Fibroblast of lung (primary cell): ENCODE measurements at regions not wholly inside any gene's neighbourhood (a gene's known extent, or its start where the extent isn't known, plus 50 kb on each side); places are given as distances from the start of the nearest gene placed in this dataset.
"Not testable (repeated sequence)": the region's sequence is repeated elsewhere in the genome, so short reads cannot be mapped to it uniquely, and the experiment has no call there.

Source experiments
- DNase-seq, 2 donors: peaks; one replicate each; pipeline versions ENCODE4 v3.0.0 to v3.0.0-alpha.2; 2010; ENCODE audit warnings: low read depth in 2 of 2
- H2AFZ ChIP-seq: 2 replicates; pipeline ENCODE4 v1.5.1; 2012; ENCODE audit warnings: low read length, control low read depth, inconsistent platforms
- H3K27ac ChIP-seq: 2 replicates; pipeline ENCODE4 v1.5.1; 2011; ENCODE audit warnings: low read length, control low read depth; ENCODE audit not compliant: insufficient read depth
- H3K27me3 ChIP-seq: 2 replicates; pipeline ENCODE4 v1.5.1; 2011; ENCODE audit warnings: mild to moderate bottlenecking, low read length; ENCODE audit not compliant: control insufficient read depth, insufficient read depth
- H3K36me3 ChIP-seq: 2 replicates; pipeline ENCODE4 v1.5.1; 2011; ENCODE audit warnings: low read length; ENCODE audit not compliant: control insufficient read depth, insufficient read depth
- H3K4me1 ChIP-seq: 2 replicates; pipeline ENCODE4 v1.5.1; 2011; ENCODE audit warnings: low read length; ENCODE audit not compliant: control insufficient read depth, insufficient read depth; ENCODE audit errors: extremely low read depth
- H3K4me2 ChIP-seq: 2 replicates; pipeline ENCODE4 v1.5.1; 2011; ENCODE audit warnings: low read length, control low read depth; ENCODE audit not compliant: insufficient read depth; ENCODE audit errors: extremely low read depth
- H3K4me3 ChIP-seq, 4 experiments: fragments of 200-600 bp in 1 of 4; sonication (generic) in 1 of 4; replicated peaks in 1 of 4; 2 replicates each; pipeline ENCODE4 v1.5.1; 2011 to 2016; ENCODE audit warnings: low read length in 4 of 4, low read depth in 3 of 4, mild to moderate bottlenecking in 3 of 4, control low read depth in 2 of 4, inconsistent platforms in 1 of 4, mixed read lengths in 1 of 4; ENCODE audit not compliant: insufficient read depth in 1 of 4; ENCODE audit errors: control extremely low read depth in 1 of 4
- H3K79me2 ChIP-seq: 2 replicates; pipeline ENCODE4 v1.5.1; 2012; ENCODE audit warnings: mild to moderate bottlenecking, low read length, inconsistent platforms; ENCODE audit not compliant: control insufficient read depth, insufficient read depth
- H3K9ac ChIP-seq: 2 replicates; pipeline ENCODE4 v1.5.1; 2011; ENCODE audit warnings: mild to moderate bottlenecking, low read length, control low read depth; ENCODE audit not compliant: insufficient read depth
- H3K9me3 ChIP-seq: 2 replicates; pipeline ENCODE4 v1.5.1; 2012; ENCODE audit warnings: low read depth, low read length; ENCODE audit not compliant: control insufficient read depth, insufficient read depth
- H4K20me1 ChIP-seq: 2 replicates; pipeline ENCODE4 v1.5.1; 2011; ENCODE audit warnings: low read length; ENCODE audit not compliant: control insufficient read depth, insufficient read depth; ENCODE audit errors: extremely low read depth
- CTCF ChIP-seq, 2 donors: IDR thresholded peaks in 1 of 2; conservative IDR thresholded peaks in 1 of 2; 1 replicate in 1 of 2; 2 replicates in 1 of 2; pipeline ENCODE4 v1.5.1; 2011 to 2012; ENCODE audit warnings: low read length in 2 of 2, control low read depth in 1 of 2, inconsistent platforms in 1 of 2, low read depth in 1 of 2, mild to moderate bottlenecking in 1 of 2
- EZH2 ChIP-seq: IDR thresholded peaks from 2 replicates; pipeline ENCODE4 v1.5.1; 2012; ENCODE audit warnings: low read length, control low read depth, mild to moderate bottlenecking; ENCODE audit errors: missing control alignments

GRCh38 chr6:150787429-150787828 is 78.1 kb upstream of the MTHFD1L start:
- H3K27ac ChIP-seq = no peak overlapping the region
- no peak overlapping the region for H2AFZ ChIP-seq
- H3K9me3 ChIP-seq = no peaks in the 10 kb centered on the region
- no peaks in the 10 kb centered on the region for H4K20me1 ChIP-seq
- H3K79me2 ChIP-seq = no peaks in the 10 kb centered on the region
- no peaks in the 10 kb centered on the region for H3K36me3 ChIP-seq
- H3K4me3 ChIP-seq = no peak overlapping the region
- DNase-seq = no peak
- no peak overlapping the region for H3K4me2 ChIP-seq
- no peak overlapping the region for H3K9ac ChIP-seq
- no peaks in the 10 kb centered on the region for H3K4me1 ChIP-seq
- TF ChIP-seq EZH2 (no peak), CTCF (conservative IDR thresholded peaks at IDR 0.05 in 1 of 2, IDR thresholded peaks at IDR 0.05 in 1 of 2; ENCODE audit: low read depth in 1 of 2, low read length in 2 of 2) (no peak)
- H3K27me3 ChIP-seq = no peaks in the 10 kb centered on the region

GRCh38 chr6:150788089-150788488 is 77.4 kb upstream of the MTHFD1L start:
- Histone ChIP-seq H3K9ac (no peak overlapping the region), H4K20me1 (no peaks in the 10 kb centered on the region), H3K4me3 (no peak overlapping the region), H2AFZ (no peak overlapping the region), H3K27ac (no peak overlapping the region), H3K27me3 (no peaks in the 10 kb centered on the region), H3K9me3 (no peaks in the 10 kb centered on the region), H3K4me1 (no peaks in the 10 kb centered on the region), H3K36me3 (no peaks in the 10 kb centered on the region), H3K4me2 (peak overlapping the region; percentile 27), H3K79me2 (no peaks in the 10 kb centered on the region)
- TF ChIP-seq CTCF (conservative IDR thresholded peaks at IDR 0.05 in 1 of 2, IDR thresholded peaks at IDR 0.05 in 1 of 2; ENCODE audit: low read depth in 1 of 2, low read length in 2 of 2) (no peak), EZH2 (no peak)
- DNase-seq = peak in 1 of 2 donors; percentile 40

GRCh38 chr6:150789906-150790305 is 75.6 kb upstream of the MTHFD1L start:
- not testable (repeated sequence) for H3K79me2 ChIP-seq, H3K27me3 ChIP-seq, H3K4me1 ChIP-seq, H2AFZ ChIP-seq, H4K20me1 ChIP-seq, H3K4me3 ChIP-seq, H3K9ac ChIP-seq, DNase-seq, H3K36me3 ChIP-seq, H3K9me3 ChIP-seq, H3K4me2 ChIP-seq, H3K27ac ChIP-seq
